GM23338 (cell line): ENCODE measurements at regions not wholly inside any gene's neighbourhood (a gene's known extent, or its start where the extent isn't known, plus 50 kb on each side); places are given as distances from the start of the nearest gene placed in this dataset.
"Not testable (repeated sequence)": the region's sequence is repeated elsewhere in the genome, so short reads cannot be mapped to it uniquely, and the experiment has no call there.

ENCODE experiments used
- ATAC-seq: fragments of 200-7000 bp; cut with Tn5 transposase; 3 replicates; pipeline ENCODE4 v1.9.1; 2020
- DNase-seq: peaks from one replicate; pipeline ENCODE4 v3.0.0-alpha.2; 2015; ENCODE audit warnings: low spot score
- H2AFZ ChIP-seq: fragments of 200-600 bp; sonication (generic); 2 replicates; pipeline ENCODE4 v1.8.0; 2016; ENCODE audit warnings: antibody characterized with exemption, mild to moderate bottlenecking, moderate library complexity
- H3F3A ChIP-seq: fragments of 200-600 bp; sonication (generic); replicated peaks from 2 replicates; pipeline ENCODE4 v1.8.0; 2017; ENCODE audit warnings: antibody characterized with exemption, mixed run types, low read depth
- H3K27ac ChIP-seq: fragments of 200-600 bp; sonication (generic); 2 replicates; pipeline ENCODE4 v1.6.1; 2016; ENCODE audit warnings: low read depth
- H3K27me3 ChIP-seq: fragments of 200-600 bp; sonication (generic); 2 replicates; pipeline ENCODE4 v1.8.0; 2016; ENCODE audit warnings: mild to moderate bottlenecking, mixed run types, moderate library complexity; ENCODE audit not compliant: insufficient read depth
- H3K36me3 ChIP-seq: fragments of 200-600 bp; sonication (generic); 2 replicates; pipeline ENCODE4 v1.8.0; 2016; ENCODE audit warnings: mild to moderate bottlenecking; ENCODE audit not compliant: insufficient read depth
- H3K4me1 ChIP-seq: fragments of 200-600 bp; sonication (generic); 2 replicates; pipeline ENCODE4 v1.8.0; 2016; ENCODE audit warnings: mild to moderate bottlenecking, moderate library complexity; ENCODE audit not compliant: insufficient read depth
- H3K4me2 ChIP-seq: fragments of 200-600 bp; sonication (generic); 2 replicates; pipeline ENCODE4 v1.7.1; 2017; ENCODE audit warnings: mixed run types
- H3K4me3 ChIP-seq: fragments of 200-600 bp; sonication (generic); 2 replicates; pipeline ENCODE4 v1.6.1; 2016; ENCODE audit warnings: mixed run types
- H3K79me2 ChIP-seq: fragments of 200-600 bp; sonication (generic); replicated peaks from 2 replicates; pipeline ENCODE4 v1.8.0; 2017; ENCODE audit warnings: mild to moderate bottlenecking; ENCODE audit not compliant: insufficient read depth
- H3K9me2 ChIP-seq: fragments of 200-600 bp; sonication (generic); 2 replicates; pipeline ENCODE4 v1.8.0; 2017; ENCODE audit not compliant: insufficient read depth
- H4K20me1 ChIP-seq: fragments of 200-600 bp; sonication (generic); replicated peaks from 2 replicates; pipeline ENCODE4 v1.8.0; 2017; ENCODE audit warnings: mild to moderate bottlenecking; ENCODE audit not compliant: insufficient read depth
- H3K27ac Mint-ChIP-seq: 2 replicates; pipeline ENCODE4 v1.8.0; 2020; ENCODE audit warnings: inconsistent platforms, mild to moderate bottlenecking, moderate library complexity, mixed read lengths
- H3K27me3 Mint-ChIP-seq: 3 replicates; pipeline ENCODE4 v1.8.0; 2022; ENCODE audit warnings: low read depth, mild to moderate bottlenecking, moderate library complexity, mixed read lengths, inconsistent platforms; ENCODE audit not compliant: insufficient read depth, poor library complexity
- H3K36me3 Mint-ChIP-seq: 3 replicates; pipeline ENCODE4 v1.8.0; 2021; ENCODE audit warnings: low read depth, mild to moderate bottlenecking, inconsistent platforms, moderate library complexity, mixed read lengths
- H3K4me1 Mint-ChIP-seq: 3 replicates; pipeline ENCODE4 v1.8.0; 2020; ENCODE audit warnings: mild to moderate bottlenecking, inconsistent platforms, mixed read lengths
- H3K4me3 Mint-ChIP-seq: 3 replicates; pipeline ENCODE4 v1.8.0; 2021; ENCODE audit warnings: moderate library complexity, mild to moderate bottlenecking, inconsistent platforms, mixed read lengths
- H3K9me3 Mint-ChIP-seq: 3 replicates; pipeline ENCODE4 v1.8.0; 2020; ENCODE audit warnings: moderate library complexity, mild to moderate bottlenecking, inconsistent platforms, mixed read lengths
- CREB1 ChIP-seq: fragments of 250-450 bp; sonication (Bioruptor Pico); IDR thresholded peaks from 2 replicates; pipeline ENCODE4 v1.5.0; 2020; ENCODE audit warnings: low read depth, mild to moderate bottlenecking, moderate library complexity
- EZH2phosphoT487 ChIP-seq: fragments of 200-600 bp; sonication (generic); IDR thresholded peaks from one replicate; pipeline ENCODE4 v1.8.1; 2018; ENCODE audit warnings: antibody characterized with exemption; ENCODE audit not compliant: unreplicated experiment
- POLR2AphosphoS5 ChIP-seq: IDR thresholded peaks from 2 replicates; pipeline ENCODE4 v1.6.1; 2016; ENCODE audit warnings: antibody characterized with exemption, low read depth
- ZNF114 ChIP-seq: fragments of 250-450 bp; sonication (Bioruptor Pico); IDR thresholded peaks from 2 replicates; pipeline ENCODE4 v1.5.0; 2020; ENCODE audit warnings: mild to moderate bottlenecking, moderate library complexity
- ZNF331 ChIP-seq: fragments of 250-450 bp; sonication (Bioruptor Pico); IDR thresholded peaks from 2 replicates; pipeline ENCODE4 v1.5.0; 2020; ENCODE audit warnings: low read depth, mild to moderate bottlenecking, moderate library complexity
- TF ChIP-seq, protein P1 (sequence below): IDR thresholded peaks from one replicate; pipeline ENCODE4 v1.6.1; 2018; ENCODE audit warnings: antibody characterized with exemption; ENCODE audit not compliant: unreplicated experiment

DNA sequence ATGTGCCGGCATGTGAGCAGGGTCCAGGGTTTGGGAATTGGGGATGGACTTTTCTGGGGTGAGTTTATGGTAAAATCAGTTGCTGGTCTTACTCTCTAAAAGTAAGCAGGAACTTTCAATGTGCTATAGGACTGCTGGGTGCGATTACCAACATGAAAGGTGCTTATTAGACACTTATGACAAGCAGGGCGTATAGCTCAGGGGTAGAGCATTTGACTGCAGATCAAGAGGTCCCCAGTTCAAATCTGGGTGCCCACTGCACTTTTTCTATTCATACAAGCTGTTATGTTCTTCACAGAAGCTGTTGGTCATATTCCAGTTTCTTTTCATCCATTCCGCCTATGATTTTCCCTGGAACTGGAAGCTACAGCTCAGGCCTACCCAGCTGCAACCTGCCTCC, 58.9 kb upstream of the ZNF746 start:
- not testable (repeated sequence) for H3K4me3 ChIP-seq, H3K27me3 Mint-ChIP-seq

DNA sequence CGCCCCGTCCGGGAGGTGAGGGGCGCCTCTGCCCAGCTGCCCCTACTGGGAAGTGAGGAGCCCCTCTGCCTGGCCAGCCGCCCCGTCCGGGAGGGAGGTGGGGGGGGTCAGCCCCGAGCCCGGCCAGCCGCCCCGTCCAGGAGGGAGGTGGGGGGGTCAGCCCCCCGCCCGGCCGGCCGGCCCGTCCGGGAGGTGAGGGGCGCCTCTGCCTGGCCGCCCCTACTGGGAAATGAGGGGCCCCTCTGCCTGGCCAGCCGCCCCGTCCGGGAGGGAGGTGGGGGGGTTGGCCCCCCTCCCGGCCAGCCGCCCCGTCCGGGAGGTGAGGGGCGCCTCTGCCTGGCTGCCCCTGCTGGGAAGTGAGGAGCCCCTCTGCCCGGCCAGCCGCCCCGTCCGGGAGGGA, 57.2 kb upstream of the ZNF746 start:
- not testable (repeated sequence) for H3K27me3 Mint-ChIP-seq, H3K4me2 ChIP-seq, H3K27me3 ChIP-seq, H3K9me2 ChIP-seq, H4K20me1 ChIP-seq, H3K79me2 ChIP-seq, H3K27ac ChIP-seq, ATAC-seq, H3K4me1 ChIP-seq, H3K4me1 Mint-ChIP-seq, H3F3A ChIP-seq, H3K4me3 Mint-ChIP-seq, H3K27ac Mint-ChIP-seq, DNase-seq, H2AFZ ChIP-seq, H3K4me3 ChIP-seq
- H3K36me3 ChIP-seq: peaks cover 15% of the 10 kb centered on the region
- peaks cover 75% of the 10 kb centered on the region for H3K36me3 Mint-ChIP-seq
- H3K9me3 Mint-ChIP-seq: peaks cover 29% of the 10 kb centered on the region

More for the DNA sequence above, 58.9 kb upstream of the ZNF746 start:
- ATAC-seq, H3K4me2 ChIP-seq, H2AFZ ChIP-seq, H3K9me2 ChIP-seq, H3F3A ChIP-seq, DNase-seq, H3K4me3 Mint-ChIP-seq, H3K27ac Mint-ChIP-seq, H3K27me3 ChIP-seq, H3K4me1 Mint-ChIP-seq, H4K20me1 ChIP-seq, H3K79me2 ChIP-seq, H3K4me1 ChIP-seq, H3K27ac ChIP-seq: not testable (repeated sequence)
- Mint-ChIP-seq H3K36me3 (peaks cover 62% of the 10 kb centered on the region), H3K9me3 (peaks cover 29% of the 10 kb centered on the region)
- H3K36me3 ChIP-seq: peaks cover 13% of the 10 kb centered on the region

DNA sequence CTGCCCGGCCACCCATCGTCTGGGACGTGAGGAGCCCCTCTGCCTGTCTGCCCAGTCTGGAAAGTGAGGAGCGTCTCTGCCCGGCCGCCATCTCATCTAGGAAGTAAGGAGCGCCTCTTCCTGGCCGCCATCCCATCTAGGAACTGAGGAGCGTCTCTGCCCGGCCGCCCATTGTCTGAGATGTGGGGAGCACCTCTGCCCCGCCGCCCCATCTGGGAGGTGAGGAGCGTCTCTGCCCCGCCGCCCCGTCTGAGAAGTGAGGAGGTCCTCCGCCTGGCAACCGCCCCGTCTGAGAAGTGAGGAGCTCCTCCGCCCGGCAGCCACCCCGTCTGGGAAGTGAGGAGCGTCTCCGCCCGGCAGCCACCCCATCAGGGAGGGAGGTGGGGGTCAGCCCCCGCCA, 56.4 kb upstream of the ZNF746 start:
- H4K20me1 ChIP-seq, H3K27me3 Mint-ChIP-seq, H3K27ac ChIP-seq, H3K4me3 ChIP-seq, H3K4me1 ChIP-seq, H2AFZ ChIP-seq, H3F3A ChIP-seq, H3K4me3 Mint-ChIP-seq, H3K27me3 ChIP-seq, H3K27ac Mint-ChIP-seq, ATAC-seq, H3K4me1 Mint-ChIP-seq, H3K9me2 ChIP-seq, H3K4me2 ChIP-seq, DNase-seq, H3K79me2 ChIP-seq: not testable (repeated sequence)
- peaks cover 21% of the 10 kb centered on the region for H3K36me3 ChIP-seq
- peaks cover 29% of the 10 kb centered on the region for H3K9me3 Mint-ChIP-seq
- H3K36me3 Mint-ChIP-seq: peaks cover 84% of the 10 kb centered on the region

DNA sequence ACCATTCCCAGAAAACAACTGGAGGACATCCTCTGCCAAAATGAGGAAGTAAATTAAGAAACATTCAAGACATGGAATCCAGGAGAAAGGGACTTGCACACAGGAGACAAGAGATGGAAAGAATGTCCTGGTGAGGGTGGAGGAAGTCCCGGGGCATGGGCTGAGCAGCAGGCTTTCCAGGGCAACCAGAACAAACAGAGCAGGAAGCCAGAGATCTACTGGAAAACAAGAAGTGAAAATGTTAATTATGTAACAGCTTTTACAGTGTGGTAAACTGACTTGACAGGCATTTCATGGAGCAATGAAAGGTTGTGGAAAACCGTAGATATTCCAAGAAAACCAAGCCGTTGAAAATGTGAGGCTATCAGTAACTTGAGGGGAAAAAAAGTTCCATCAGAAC, 55.2 kb upstream of the ZNF746 start:
- H3K4me3 ChIP-seq: no peak overlapping the region
- Mint-ChIP-seq H3K9me3 (peaks cover 29% of the 10 kb centered on the region), H3K27ac (no peak overlapping the region), H3K4me3 (no peak overlapping the region), H3K4me1 (no peaks in the 10 kb centered on the region), H3K27me3 (peaks cover 2% of the 10 kb centered on the region), H3K36me3 (peaks cover 87% of the 10 kb centered on the region)
- H3K27ac ChIP-seq: no peak overlapping the region
- DNase-seq (no peak), ATAC-seq (no peak)
- no peaks in the 10 kb centered on the region for H4K20me1 ChIP-seq
- peaks cover 21% of the 10 kb centered on the region for H3K36me3 ChIP-seq
- H3K79me2 ChIP-seq: no peaks in the 10 kb centered on the region
- H3K4me2 ChIP-seq: no peak overlapping the region
- no peaks in the 10 kb centered on the region for H3K9me2 ChIP-seq
- H3F3A ChIP-seq: no peaks in the 10 kb centered on the region
- H3K27me3 ChIP-seq: no peaks in the 10 kb centered on the region
- H3K4me1 ChIP-seq: no peaks in the 10 kb centered on the region
- H2AFZ ChIP-seq: no peak overlapping the region
- TF ChIP-seq CREB1 (no peak), ZNF331 (CRISPR knock-in tag) (no peak), ZNF114 (CRISPR knock-in tag) (no peak), EZH2phosphoT487 (no peak), POLR2AphosphoS5 (no peak)
- TF ChIP-seq, protein P1, sequence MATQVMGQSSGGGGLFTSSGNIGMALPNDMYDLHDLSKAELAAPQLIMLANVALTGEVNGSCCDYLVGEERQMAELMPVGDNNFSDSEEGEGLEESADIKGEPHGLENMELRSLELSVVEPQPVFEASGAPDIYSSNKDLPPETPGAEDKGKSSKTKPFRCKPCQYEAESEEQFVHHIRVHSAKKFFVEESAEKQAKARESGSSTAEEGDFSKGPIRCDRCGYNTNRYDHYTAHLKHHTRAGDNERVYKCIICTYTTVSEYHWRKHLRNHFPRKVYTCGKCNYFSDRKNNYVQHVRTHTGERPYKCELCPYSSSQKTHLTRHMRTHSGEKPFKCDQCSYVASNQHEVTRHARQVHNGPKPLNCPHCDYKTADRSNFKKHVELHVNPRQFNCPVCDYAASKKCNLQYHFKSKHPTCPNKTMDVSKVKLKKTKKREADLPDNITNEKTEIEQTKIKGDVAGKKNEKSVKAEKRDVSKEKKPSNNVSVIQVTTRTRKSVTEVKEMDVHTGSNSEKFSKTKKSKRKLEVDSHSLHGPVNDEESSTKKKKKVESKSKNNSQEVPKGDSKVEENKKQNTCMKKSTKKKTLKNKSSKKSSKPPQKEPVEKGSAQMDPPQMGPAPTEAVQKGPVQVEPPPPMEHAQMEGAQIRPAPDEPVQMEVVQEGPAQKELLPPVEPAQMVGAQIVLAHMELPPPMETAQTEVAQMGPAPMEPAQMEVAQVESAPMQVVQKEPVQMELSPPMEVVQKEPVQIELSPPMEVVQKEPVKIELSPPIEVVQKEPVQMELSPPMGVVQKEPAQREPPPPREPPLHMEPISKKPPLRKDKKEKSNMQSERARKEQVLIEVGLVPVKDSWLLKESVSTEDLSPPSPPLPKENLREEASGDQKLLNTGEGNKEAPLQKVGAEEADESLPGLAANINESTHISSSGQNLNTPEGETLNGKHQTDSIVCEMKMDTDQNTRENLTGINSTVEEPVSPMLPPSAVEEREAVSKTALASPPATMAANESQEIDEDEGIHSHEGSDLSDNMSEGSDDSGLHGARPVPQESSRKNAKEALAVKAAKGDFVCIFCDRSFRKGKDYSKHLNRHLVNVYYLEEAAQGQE: no peak
